Lung (tissue), 11 donors: ENCODE measurements at regions not wholly inside any gene's neighbourhood (a gene's known extent, or its start where the extent isn't known, plus 50 kb on each side); places are given as distances from the start of the nearest gene placed in this dataset.

Experiments used
- ATAC-seq: fragments of 200-7000 bp; cut with Tn5 transposase; one replicate; pipeline ENCODE4 v1.9.1; 2020; ENCODE audit warnings: moderate number of reproducible peaks; ENCODE audit not compliant: insufficient read depth, low FRiP score
- DNase-seq, 3 donors: peaks; one replicate each; pipeline ENCODE4 v3.0.0-alpha.2; 2013 to 2017
- H3K27ac ChIP-seq, 2 donors: one replicate each; pipeline ENCODE4 v1.5.1; 2013; ENCODE audit warnings: mild to moderate bottlenecking in 2 of 2, moderate library complexity in 2 of 2, control low read depth in 1 of 2, inconsistent platforms in 1 of 2, low read depth in 1 of 2, low read length in 1 of 2
- H3K27me3 ChIP-seq, 3 donors: one replicate each; pipeline ENCODE4 v1.5.1; 2013; ENCODE audit warnings: low read length in 2 of 3; ENCODE audit not compliant: control insufficient read depth in 3 of 3, insufficient read depth in 3 of 3
- H3K36me3 ChIP-seq, 4 donors: one replicate each; pipeline ENCODE4 v1.5.1; 2013; ENCODE audit warnings: low read length in 4 of 4, mild to moderate bottlenecking in 1 of 4, moderate library complexity in 1 of 4; ENCODE audit not compliant: control insufficient read depth in 4 of 4, insufficient read depth in 4 of 4
- H3K4me1 ChIP-seq, 5 donors: one replicate each; pipeline ENCODE4 v1.5.1; 2013; ENCODE audit warnings: low read length in 5 of 5, mild to moderate bottlenecking in 2 of 5, moderate library complexity in 1 of 5; ENCODE audit not compliant: control insufficient read depth in 5 of 5, insufficient read depth in 5 of 5
- H3K4me3 ChIP-seq: one replicate; pipeline ENCODE4 v1.5.1; 2013; ENCODE audit warnings: mild to moderate bottlenecking, control low read depth, moderate library complexity
- H3K9ac ChIP-seq, 2 donors: one replicate each; pipeline ENCODE4 v1.5.1; 2013; ENCODE audit warnings: low read length in 2 of 2, control low read depth in 1 of 2; ENCODE audit not compliant: insufficient read depth in 1 of 2
- H3K9me3 ChIP-seq, 4 donors: one replicate each; pipeline ENCODE4 v1.5.1; 2013; ENCODE audit warnings: low read length in 3 of 4, mild to moderate bottlenecking in 1 of 4, moderate library complexity in 1 of 4; ENCODE audit not compliant: control insufficient read depth in 4 of 4, insufficient read depth in 3 of 4
- WGBS, 2 donors: extraction: QIAGEN DNeasy Blood & Tissue Kit; methylation state at CpG; one replicate each; pipeline ENCODE4 v1.1.7; 2013; 5-methylcytosine and 5-hydroxymethylcytosine counted together
- TF ChIP-seq, protein P1 (sequence below): IDR thresholded peaks from 2 replicates; pipeline ENCODE4 v1.5.1; 2012; ENCODE audit warnings: mild to moderate bottlenecking; ENCODE audit errors: control extremely low read depth, extremely low read depth
- donor health status: control.
- donor health status: control.
- donor health status: Bipolar disorder and iron deficiency.
- donor health status: healthy.
- donor health status: DM: yes; HTN: yes; CAD: no.

- TF ChIP-seq, protein P1, sequence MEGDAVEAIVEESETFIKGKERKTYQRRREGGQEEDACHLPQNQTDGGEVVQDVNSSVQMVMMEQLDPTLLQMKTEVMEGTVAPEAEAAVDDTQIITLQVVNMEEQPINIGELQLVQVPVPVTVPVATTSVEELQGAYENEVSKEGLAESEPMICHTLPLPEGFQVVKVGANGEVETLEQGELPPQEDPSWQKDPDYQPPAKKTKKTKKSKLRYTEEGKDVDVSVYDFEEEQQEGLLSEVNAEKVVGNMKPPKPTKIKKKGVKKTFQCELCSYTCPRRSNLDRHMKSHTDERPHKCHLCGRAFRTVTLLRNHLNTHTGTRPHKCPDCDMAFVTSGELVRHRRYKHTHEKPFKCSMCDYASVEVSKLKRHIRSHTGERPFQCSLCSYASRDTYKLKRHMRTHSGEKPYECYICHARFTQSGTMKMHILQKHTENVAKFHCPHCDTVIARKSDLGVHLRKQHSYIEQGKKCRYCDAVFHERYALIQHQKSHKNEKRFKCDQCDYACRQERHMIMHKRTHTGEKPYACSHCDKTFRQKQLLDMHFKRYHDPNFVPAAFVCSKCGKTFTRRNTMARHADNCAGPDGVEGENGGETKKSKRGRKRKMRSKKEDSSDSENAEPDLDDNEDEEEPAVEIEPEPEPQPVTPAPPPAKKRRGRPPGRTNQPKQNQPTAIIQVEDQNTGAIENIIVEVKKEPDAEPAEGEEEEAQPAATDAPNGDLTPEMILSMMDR, result no peak
- peaks cover 0 to 4% (median 1%) of the 10 kb centered on the region in 4 donors for H3K9me3 ChIP-seq
- peaks cover 0 to 2% (median 0%) of the 10 kb centered on the region in 5 donors for H3K4me1 ChIP-seq
- H3K27ac ChIP-seq, result no peak overlapping the region
- DNase-seq, result no peak
- no peak overlapping the region for H3K9ac ChIP-seq
- no peaks in the 10 kb centered on the region for H3K36me3 ChIP-seq
- H3K27me3 ChIP-seq, result peaks cover 0 to 9% (median 5%) of the 10 kb centered on the region in 3 donors
- 69 to 84% methylated on average over 8 of the region's 8 CpGs for WGBS, 2 donors
- H3K4me3 ChIP-seq, result no peak overlapping the region
- no peak for ATAC-seq
These were observed 72.2 kb upstream of the ATP6AP2 start for GRCh38 chrX:40508560-40508959.

GRCh38 chrX:40506201-40506985 lies 74.4 kb upstream of the ATP6AP2 start:
- Histone ChIP-seq H3K36me3 (no peaks in the 10 kb centered on the region), H3K9me3 (peaks cover 0 to 4% (median 1%) of the 10 kb centered on the region in 4 donors), H3K9ac (no peak overlapping the region), H3K27ac (no peak overlapping the region), H3K4me3 (no peak overlapping the region), H3K4me1 (peaks cover 0 to 2% (median 0%) of the 10 kb centered on the region in 5 donors), H3K27me3 (peaks cover 0 to 12% (median 5%) of the 10 kb centered on the region in 3 donors)
- no peak for ATAC-seq
- TF ChIP-seq, protein P1, result no peak
- 79 to 96% methylated on average over 7 of the region's 7 CpGs for WGBS, 2 donors
- DNase-seq, result no peak

GRCh38 chrX:40504801-40505605 lies 75.8 kb upstream of the ATP6AP2 start:
- H3K9me3 ChIP-seq, result no peaks in the 10 kb centered on the region
- H3K9ac ChIP-seq, result no peak overlapping the region
- H3K4me3 ChIP-seq, result no peak overlapping the region
- no peak overlapping the region for H3K27ac ChIP-seq
- no peaks in the 10 kb centered on the region for H3K4me1 ChIP-seq
- TF ChIP-seq, protein P1, result no peak
- H3K27me3 ChIP-seq, result peaks cover 3 to 10% (median 6%) of the 10 kb centered on the region in 3 donors
- H3K36me3 ChIP-seq, result no peaks in the 10 kb centered on the region
- WGBS, 2 donors, result 57 to 84% methylated on average over 5 of the region's 5 CpGs
- DNase-seq (no peak), ATAC-seq (no peak)
